Left ventricle myocardium inferior (tissue), 1 donor: ENCODE measurements at regions not wholly inside any gene's neighbourhood (a gene's known extent, or its start where the extent isn't known, plus 50 kb on each side); places are given as distances from the start of the nearest gene placed in this dataset.

Experiments
- DNase-seq: peaks from one replicate; pipeline ENCODE4 v3.0.0-alpha.2; 2020
- H3K27ac ChIP-seq: fragments of 200-600 bp; replicated peaks from 2 replicates; pipeline ENCODE4 v1.8.0; 2021
- H3K27me3 ChIP-seq: fragments of 200-600 bp; 2 replicates; pipeline ENCODE4 v1.8.0; 2021; ENCODE audit warnings: low read depth
- H3K36me3 ChIP-seq: fragments of 200-600 bp; 2 replicates; pipeline ENCODE4 v1.8.0; 2021
- H3K4me1 ChIP-seq: fragments of 200-600 bp; 2 replicates; pipeline ENCODE4 v1.8.0; 2021
- H3K4me3 ChIP-seq: fragments of 200-600 bp; 2 replicates; pipeline ENCODE4 v1.8.0; 2021; ENCODE audit warnings: mild to moderate bottlenecking, moderate library complexity
- H3K9me3 ChIP-seq: fragments of 200-600 bp; replicated peaks from 2 replicates; pipeline ENCODE4 v1.8.0; 2021
- CTCF ChIP-seq: fragments of 200-600 bp; IDR thresholded peaks from 2 replicates; pipeline ENCODE4 v1.8.0; 2021; ENCODE audit warnings: antibody characterized with exemption, mild to moderate bottlenecking, borderline replicate concordance
- intact Hi-C: fragments of 100-400 bp; cut with micrococcal nuclease; formaldehyde crosslinking; loops from one replicate; pipeline ENCODE4 v1.11.0; 2022
- donor health status: DM: no; HTN: yes; CAD: no; lungs with severe emphysema.

GRCh38 chr10:83218205-83218604, 921.1 kb upstream of the GHITM start:
- Histone ChIP-seq H3K36me3 (no peaks in the 10 kb centered on the region), H3K9me3 (no peaks in the 10 kb centered on the region), H3K4me1 (no peaks in the 10 kb centered on the region), H3K27ac (no peak overlapping the region), H3K27me3 (no peaks in the 10 kb centered on the region), H3K4me3 (no peak overlapping the region)
- TF ChIP-seq CTCF = no peak
- intact Hi-C loops = no loop called here
- no peak for DNase-seq

- intact Hi-C loops = no loop called here
- TF ChIP-seq CTCF = no peak
- no peaks in the 10 kb centered on the region for H3K4me1 ChIP-seq
Observed at GRCh38 chr10:83222300-83222699, 917.0 kb upstream of the GHITM start.

GRCh38 chr10:83222832-83223742, 916.2 kb upstream of the GHITM start:
- Histone ChIP-seq H3K9me3 (no peaks in the 10 kb centered on the region), H3K4me3 (no peak overlapping the region), H3K27me3 (no peaks in the 10 kb centered on the region), H3K36me3 (no peaks in the 10 kb centered on the region), H3K27ac (no peak overlapping the region), H3K4me1 (no peaks in the 10 kb centered on the region)
- intact Hi-C loops = no loop called here
- no peak for TF ChIP-seq CTCF
- DNase-seq = no peak

More at GRCh38 chr10:83222300-83222699, 917.0 kb upstream of the GHITM start:
- no peaks in the 10 kb centered on the region for H3K27me3 ChIP-seq
- H3K9me3 ChIP-seq = no peaks in the 10 kb centered on the region
- H3K27ac ChIP-seq = no peak overlapping the region
- no peak overlapping the region for H3K4me3 ChIP-seq
- H3K36me3 ChIP-seq = no peaks in the 10 kb centered on the region
- no peak for DNase-seq

- Histone ChIP-seq H3K4me3 (no peak overlapping the region), H3K36me3 (no peaks in the 10 kb centered on the region), H3K4me1 (no peaks in the 10 kb centered on the region), H3K9me3 (no peaks in the 10 kb centered on the region), H3K27me3 (no peaks in the 10 kb centered on the region), H3K27ac (no peak overlapping the region)
- intact Hi-C loops = no loop called here
- no peak for TF ChIP-seq CTCF
- no peak for DNase-seq
Observed at GRCh38 chr10:83225781-83226180, 913.5 kb upstream of the GHITM start.

- Histone ChIP-seq H3K9me3 (no peaks in the 10 kb centered on the region), H3K27ac (no peak overlapping the region), H3K36me3 (no peaks in the 10 kb centered on the region), H3K27me3 (no peaks in the 10 kb centered on the region), H3K4me3 (no peak overlapping the region), H3K4me1 (no peaks in the 10 kb centered on the region)
- no peak for DNase-seq
- intact Hi-C loops = no loop called here
- no peak for TF ChIP-seq CTCF
Observed at GRCh38 chr10:83229991-83230390, 909.3 kb upstream of the GHITM start.
